ENCODE measurements at regions not wholly inside any gene's neighbourhood (a gene's known extent, or its start where the extent isn't known, plus 50 kb on each side); places are given as distances from the start of the nearest gene placed in this dataset.

- DNase-seq = no peak
Observed at GRCh38 chr4:132866616-132867015, 282.5 kb upstream of the PCDH10 start.

GRCh38 chr4:132893787-132894186, 255.3 kb upstream of the PCDH10 start:
- DNase-seq = no peak

DNA sequence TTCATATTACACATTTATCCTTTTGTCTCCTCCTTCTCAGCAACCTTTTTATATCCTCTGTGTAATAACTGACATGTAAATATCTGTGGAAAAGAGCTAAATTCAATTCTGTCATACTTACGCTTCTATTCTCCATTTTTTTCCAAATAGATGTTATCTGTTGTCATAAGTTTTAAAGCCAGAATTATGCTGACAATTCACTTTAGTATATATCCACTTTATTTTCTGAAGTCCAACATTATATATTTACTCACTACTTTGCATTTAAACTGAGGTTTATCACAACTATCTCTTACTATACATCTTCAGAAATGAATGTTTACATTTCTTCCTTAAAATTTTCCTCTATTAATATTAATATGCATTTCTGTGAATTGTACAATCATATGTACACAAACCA, 247.9 kb upstream of the PCDH10 start:
- no peak for DNase-seq

DNA sequence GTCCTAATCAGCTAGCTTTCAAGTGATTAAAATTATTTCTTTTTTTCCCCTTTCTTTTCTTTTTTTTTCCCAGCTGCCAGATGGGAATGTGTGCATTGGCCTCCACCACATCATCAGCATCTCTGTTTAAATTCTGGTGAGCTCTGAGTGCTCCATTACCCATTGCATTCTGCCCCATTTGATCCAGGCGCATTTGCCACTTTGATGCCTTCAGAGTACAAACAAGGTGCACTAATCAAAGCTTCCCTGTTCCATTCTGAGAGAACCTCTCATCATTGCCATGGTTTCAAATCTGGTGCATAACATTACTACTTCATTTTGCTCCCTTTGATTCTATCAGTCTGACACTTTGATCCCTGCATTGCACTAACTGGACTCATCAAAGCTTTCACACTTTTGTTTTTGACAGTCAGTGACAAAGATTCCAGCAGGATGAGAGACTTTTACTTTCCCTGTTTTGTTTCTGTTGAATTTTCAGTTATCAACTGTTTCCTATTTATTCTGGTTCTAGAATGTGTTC, 238.8 kb upstream of the PCDH10 start:
- no peak for DNase-seq

DNA sequence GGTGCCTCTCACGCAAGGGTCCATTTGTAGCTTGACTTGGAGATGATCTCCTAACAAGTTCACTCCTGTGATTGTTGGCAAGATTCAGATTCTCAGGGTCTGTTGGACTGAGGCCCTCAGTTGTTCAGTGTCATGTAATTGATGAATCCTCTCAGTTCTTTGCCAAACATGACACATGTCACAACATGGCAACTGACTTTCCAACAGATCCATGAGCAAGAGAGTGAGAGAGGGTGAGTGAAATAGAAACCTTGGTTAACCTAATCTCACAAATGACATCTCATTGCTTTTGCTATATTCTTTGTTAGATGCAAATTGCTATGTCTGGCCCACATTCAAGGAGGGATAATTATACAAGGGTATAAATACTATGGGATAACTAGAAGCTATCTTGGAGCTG, 231.0 kb upstream of the PCDH10 start:
- no peak for DNase-seq

DNA sequence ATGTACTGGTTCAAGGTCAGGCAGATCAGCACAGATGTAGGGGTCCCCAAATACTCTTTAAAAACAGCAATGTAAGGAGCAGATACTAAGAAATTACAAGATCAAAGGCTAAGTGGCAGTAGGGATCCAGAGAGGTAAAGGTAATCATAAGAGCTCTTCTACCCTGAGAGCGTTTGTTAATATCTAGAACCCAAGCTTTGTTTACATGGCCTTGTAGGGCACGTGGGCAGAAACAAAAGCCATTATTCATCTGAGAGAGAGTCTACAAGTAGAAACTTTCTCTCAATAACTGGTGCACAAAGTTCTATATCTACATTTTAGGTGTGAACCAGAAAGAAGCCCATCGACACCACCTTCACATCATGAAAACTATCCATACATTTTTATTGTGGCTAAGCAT, 225.6 kb upstream of the PCDH10 start:
- no peak for DNase-seq

DNA sequence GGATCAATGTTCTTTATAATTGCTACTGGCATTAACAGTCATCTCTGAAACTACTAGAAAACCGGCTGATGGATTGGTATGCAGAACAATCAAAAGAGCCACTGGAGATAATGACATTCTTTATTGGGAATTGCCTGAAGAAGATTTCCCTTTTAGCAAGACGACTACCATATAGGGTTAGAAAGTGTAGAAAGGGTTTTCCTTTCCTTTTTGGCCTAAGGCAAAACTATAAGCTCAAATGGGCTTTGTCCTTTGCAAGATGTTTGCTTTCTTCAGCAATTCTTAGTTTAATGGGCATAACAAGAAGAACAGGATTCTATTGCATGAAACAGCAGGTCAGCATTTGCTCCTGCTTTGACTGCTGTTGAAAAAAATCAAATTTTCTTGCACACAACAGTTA, 214.2 kb upstream of the PCDH10 start:
- DNase-seq = no peak

DNA sequence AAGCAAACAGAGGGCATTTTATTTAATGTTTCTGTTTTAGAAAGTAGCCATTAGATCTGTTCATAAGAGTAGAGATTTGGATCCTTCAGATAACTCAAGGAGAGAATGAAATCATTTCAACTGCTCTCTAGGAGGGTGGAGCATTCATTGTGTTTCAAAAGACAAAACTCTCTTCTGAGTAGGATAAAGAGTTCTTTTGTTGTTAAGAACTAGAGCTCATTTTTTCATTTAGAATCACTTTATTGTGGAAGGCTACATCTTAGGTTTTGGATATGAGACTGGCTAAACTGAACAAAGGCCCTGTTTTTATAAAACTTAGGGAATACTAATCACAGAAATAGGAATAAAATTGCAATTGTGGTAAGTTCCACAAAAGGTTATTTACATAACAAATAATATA, 193.9 kb upstream of the PCDH10 start:
- no peak for DNase-seq

DNA sequence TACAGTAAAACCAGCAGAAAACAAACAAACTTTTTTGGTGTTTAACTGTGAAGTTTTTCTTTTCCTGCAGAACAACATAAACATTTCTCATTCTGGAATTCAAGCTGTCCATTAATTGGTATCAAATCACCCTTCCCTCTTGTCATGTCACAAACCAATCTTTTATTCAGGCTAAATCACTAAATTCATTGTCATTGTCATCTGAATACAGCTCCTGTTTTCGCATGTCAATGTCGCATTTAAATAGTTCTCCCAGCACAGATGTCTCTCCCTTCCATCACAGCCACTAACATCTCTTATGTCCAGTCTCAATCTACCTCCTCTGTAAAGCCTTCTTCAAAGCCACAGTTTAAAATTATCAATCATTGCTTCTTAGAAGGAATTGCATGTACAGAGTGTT, 192.1 kb upstream of the PCDH10 start:
- DNase-seq = no peak

GRCh38 chr4:132958457-132959263, 190.4 kb upstream of the PCDH10 start:
- no peak for DNase-seq

- peak; percentile 2 for DNase-seq
Observed at GRCh38 chr4:132981611-132982010, 167.5 kb upstream of the PCDH10 start.

- DNase-seq = peak; percentile 41
Observed at GRCh38 chr4:132982151-132982550, 166.9 kb upstream of the PCDH10 start.

GRCh38 chr4:132991111-132991510, 158.0 kb upstream of the PCDH10 start:
- no peak for DNase-seq

DNA sequence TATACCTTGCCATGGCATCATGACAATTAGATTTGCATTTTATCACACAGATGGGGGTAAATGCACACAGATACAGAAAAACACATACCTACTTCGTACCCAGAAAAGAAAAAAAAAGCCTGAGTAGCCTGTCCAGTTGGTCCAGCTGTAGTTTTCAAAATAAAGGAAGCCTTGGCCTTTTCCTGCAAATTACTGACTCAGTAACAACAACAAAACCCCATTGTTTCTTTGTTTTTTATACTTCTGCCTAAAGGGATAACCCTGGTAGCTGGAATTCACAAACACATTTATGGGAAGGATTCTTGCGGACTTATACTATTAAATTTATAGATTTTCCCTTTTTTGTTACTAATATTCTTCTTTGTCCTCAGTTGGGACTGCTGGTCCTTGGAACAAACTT, 156.4 kb upstream of the PCDH10 start:
- DNase-seq = no peak

DNA sequence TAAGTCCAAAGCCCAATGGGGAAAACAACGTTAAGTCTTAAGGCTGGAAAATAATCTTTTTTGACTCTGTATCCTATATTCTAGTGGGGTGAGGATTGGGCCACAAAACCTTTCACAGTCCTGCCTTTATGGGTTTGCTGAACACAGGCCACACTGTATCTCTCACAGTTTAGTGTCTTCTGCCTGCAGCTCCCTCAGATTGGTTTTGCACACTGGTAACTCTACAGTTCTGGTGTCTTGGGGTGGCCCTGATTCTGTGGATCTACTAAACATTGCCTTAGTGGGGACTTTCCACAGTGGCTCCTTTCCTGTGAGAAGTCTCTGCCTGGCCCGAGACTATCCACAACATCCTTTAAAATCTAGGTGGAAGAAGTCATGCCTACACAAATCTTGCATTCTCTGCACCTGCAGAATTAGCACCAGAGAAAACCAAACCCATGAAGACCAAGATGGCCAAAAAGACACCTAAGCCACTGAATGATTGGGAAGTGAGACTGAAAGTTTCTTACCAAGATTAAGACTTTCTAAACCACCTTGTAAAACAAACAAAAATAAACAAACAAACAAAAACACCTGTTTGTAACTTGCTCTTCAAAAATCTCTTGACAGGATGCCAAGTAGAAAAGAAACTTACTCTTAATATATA, 150.4 kb upstream of the PCDH10 start:
- DNase-seq = no peak

GRCh38 chr4:133000012-133000411, 149.1 kb upstream of the PCDH10 start:
- DNase-seq = peak; percentile 29

DNA sequence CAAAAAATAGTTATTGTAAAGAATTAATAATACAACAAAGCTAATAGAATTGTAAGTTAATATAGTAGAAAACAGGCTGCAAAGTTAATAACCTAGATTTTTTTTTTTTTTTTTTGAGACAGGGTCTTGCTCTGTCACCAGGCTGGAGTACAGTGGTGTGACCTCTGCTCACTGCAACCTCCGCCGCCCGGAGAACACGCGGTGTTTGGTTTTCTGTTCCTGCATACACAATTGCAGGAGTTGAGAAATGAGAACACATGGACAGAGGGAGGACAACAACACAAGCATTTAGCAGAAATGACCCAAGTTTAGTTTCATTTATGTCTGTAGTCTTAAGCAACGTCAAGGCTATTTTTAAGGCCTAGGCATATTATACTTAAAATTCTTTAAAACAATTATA, 145.9 kb upstream of the PCDH10 start:
- no peak for DNase-seq

GRCh38 chr4:133014473-133015135, 134.5 kb upstream of the PCDH10 start:
- DNase-seq = no peak

DNA sequence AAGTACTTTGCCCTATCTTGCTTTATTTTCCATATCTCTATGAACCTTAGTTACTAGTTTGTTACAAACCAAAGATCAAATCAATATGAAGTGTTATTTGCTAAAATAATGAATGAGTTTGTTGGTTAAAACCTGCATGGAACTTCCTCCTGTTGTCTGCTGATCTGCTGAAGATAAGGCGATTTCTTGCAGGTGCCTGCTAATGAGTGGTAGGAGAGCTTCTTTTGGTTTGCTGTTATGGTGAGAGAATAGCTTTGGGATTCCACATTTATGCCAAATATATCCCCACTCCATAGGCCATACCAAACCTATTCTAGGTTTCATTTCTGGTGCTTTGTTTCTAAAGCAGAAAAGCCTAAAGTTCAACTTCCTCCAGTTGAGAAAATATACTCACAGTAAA, 103.8 kb upstream of the PCDH10 start:
- no peak for DNase-seq

DNA sequence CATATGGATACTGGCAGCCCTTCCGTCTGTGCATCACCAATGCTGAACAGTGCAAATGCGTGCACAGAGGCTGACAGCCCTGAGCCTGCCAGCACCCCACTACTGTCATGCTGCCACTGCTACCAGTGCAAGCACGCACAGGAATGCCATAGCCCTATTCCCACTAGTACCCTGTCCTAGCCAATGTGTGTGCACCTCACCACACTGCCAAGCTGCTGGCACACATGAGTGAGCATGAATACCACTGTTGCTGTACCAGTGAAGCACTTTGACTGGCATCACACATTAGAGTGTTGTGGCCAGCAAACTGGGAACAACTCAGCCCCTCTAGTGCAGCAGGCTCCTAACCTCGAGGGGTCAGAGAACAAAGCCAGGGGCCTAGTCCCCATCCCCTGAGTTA, 102.9 kb upstream of the PCDH10 start:
- no peak for DNase-seq

- no peak for DNase-seq
Observed at GRCh38 chr4:133058701-133059100, 90.4 kb upstream of the PCDH10 start.

GRCh38 chr4:133059117-133059516, 90.0 kb upstream of the PCDH10 start:
- no peak for DNase-seq

- DNase-seq = peak; percentile 42
Observed at GRCh38 chr4:133062851-133063250, 86.2 kb upstream of the PCDH10 start.

- DNase-seq = no peak
Observed at GRCh38 chr4:133068083-133068482, 81.0 kb upstream of the PCDH10 start.
